ENCODE measurements at regions not wholly inside any gene's neighbourhood (a gene's known extent, or its start where the extent isn't known, plus 50 kb on each side); places are given as distances from the start of the nearest gene placed in this dataset.

GRCh38 chr3:35562141-35562540, 77.2 kb upstream of the ARPP21 start:
- DNase-seq (ENCODE audit: low read depth, low spot score), result no peak

GRCh38 chr3:35565048-35565447, 74.3 kb upstream of the ARPP21 start:
- DNase-seq (ENCODE audit: low read depth, low spot score), result no peak

Measured in astrocyte of the hippocampus (primary cell).